ENCODE measurements at regions not wholly inside any gene's neighbourhood (a gene's known extent, or its start where the extent isn't known, plus 50 kb on each side); places are given as distances from the start of the nearest gene placed in this dataset.

DNA sequence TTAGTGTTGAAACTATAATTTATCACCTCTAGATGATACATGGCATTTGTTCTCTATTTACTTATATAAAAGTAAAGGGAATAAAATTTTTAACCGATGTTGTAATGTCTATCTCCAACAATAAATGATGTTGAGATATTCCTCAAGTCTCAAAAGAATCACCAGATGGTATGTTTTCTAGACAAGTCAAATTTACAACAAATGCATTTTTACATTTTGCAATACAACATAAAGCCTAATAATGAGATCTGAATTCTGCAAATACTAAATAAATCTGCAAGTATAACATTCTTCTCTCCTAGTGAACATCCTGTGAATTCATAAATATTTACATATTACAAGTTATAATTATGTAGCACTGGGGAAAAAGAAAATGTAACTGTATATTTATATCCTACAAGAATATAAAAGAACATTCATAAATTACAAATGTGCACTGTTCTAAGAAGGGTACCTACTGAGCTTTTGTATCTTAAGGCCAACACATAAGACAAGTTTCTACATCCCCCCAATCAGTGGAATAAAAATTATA, 1504.4 kb upstream of the ZEB2 start:
- no peak for DNase-seq

GRCh38 chr2:146004462-146004861, 1484.5 kb upstream of the ZEB2 start:
- no peak for DNase-seq

GRCh38 chr2:146003337-146003736, 1483.4 kb upstream of the ZEB2 start:
- DNase-seq: no peak

GRCh38 chr2:145994910-145995309, 1475.0 kb upstream of the ZEB2 start:
- DNase-seq: no peak

DNA sequence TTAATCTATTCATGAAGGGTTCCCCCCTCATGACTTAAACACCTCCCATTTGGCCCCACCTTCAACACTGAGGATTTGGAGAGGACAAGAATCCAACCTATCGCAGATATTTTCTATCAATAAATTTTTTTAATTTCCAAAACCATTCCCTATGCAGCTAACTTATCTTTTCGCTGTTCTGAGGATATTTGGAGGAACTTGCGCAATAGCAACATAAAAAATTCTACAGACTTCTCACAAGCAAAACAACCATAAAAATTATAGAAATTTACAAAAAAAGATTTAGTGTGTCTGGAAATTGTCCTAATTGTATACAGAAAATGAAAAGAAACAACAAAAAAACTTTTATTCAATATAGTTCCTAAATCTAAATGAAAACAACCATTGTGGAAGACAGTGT, 1472.7 kb upstream of the ZEB2 start:
- no peak for DNase-seq

GRCh38 chr2:145987793-145988192, 1467.9 kb upstream of the ZEB2 start:
- no peak for DNase-seq

DNA sequence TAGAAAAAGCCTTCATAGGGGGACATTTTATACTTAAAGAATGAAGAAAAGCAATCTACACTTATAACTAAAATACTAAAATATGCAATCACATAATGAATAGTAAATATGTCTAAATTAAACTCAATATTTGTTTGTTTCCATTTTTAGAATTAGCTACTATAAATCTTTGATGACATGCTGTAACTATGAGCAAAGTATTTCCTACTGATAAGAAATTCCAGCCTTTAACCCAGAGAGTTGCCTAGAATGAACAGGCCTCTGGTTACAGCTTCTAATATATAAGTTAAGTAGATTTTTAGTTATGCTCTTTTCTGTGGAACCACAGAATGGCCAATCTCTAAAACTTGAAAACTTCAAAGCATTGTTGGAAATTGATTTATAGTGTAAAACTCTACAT, 1465.6 kb upstream of the ZEB2 start:
- no peak for DNase-seq

DNA sequence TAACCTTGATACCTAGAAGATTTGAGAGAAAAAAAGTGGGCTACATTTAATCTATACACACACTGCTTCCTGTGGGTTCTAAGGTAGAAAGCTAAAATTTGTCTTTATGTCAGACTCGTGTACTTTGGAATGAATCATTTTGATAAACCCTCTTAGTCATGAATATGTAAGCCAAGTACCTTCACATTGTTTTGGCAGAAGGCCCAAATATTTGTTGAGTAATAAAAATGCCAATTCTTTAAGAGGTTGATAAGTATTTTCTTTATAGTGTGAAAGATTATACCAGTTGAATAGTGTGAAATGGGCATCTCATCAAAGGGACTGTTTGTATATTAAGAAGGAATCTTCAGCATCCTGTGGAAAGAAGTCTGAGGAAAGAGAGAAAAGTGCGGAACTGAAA, 1464.7 kb upstream of the ZEB2 start:
- DNase-seq: no peak

DNA sequence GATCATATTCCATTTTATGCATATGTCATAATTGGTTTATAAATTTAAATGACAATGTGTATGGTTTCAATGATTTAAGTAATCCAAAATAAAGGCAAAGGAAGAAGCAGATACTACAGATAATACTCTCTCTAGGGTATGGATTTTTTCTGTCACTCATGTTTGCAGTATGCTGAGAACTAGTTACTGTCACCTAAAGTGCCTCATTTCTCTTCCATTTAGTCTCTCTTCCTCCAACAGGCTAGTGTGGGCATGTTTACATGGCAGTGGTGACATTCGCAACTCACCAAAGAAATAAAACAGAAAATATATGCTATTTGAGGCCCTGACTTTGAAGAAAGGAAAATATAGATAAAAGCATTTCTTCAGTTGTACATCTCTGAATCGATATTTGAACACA, 1460.4 kb upstream of the ZEB2 start:
- no peak for DNase-seq

DNA sequence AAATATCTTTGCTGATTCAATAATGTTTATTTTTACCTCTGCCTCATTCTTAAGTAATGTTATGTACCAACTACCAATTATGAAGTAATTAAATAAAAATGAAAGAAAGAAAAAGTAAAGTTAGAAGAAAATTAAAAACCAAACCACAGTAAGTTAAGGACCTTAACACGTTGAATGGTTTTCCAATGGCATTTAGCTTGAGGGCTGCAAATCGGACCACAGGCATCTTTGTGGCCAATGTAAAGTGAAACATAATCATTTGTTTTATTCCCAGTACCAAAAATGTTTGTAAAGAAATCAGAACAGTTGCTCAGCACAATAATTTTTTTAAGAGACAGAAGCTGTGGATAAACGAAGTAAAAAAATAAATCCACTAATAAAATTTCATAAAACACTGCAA, 1455.5 kb upstream of the ZEB2 start:
- no peak for DNase-seq

DNA sequence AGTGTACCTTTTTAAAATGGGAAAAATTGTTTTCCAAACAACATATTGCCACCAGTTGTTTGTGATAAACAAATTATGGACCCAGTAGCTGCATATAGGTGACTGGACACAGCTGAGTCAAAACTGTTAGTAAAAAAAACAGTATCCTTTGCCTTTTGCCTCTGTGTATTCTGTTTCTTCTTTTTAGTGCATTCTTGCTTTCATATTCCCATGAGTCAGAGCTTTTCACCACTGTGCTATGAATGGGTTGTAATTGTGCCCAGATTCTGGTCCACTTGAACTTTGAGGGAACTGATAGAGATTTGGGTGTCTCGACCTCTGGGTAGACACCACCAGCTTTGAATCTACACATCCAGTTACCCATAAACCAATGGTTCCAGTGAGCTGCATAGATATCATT, 1441.9 kb upstream of the ZEB2 start:
- no peak for DNase-seq

GRCh38 chr2:145960479-145961163, 1440.7 kb upstream of the ZEB2 start:
- DNase-seq: no peak

DNA sequence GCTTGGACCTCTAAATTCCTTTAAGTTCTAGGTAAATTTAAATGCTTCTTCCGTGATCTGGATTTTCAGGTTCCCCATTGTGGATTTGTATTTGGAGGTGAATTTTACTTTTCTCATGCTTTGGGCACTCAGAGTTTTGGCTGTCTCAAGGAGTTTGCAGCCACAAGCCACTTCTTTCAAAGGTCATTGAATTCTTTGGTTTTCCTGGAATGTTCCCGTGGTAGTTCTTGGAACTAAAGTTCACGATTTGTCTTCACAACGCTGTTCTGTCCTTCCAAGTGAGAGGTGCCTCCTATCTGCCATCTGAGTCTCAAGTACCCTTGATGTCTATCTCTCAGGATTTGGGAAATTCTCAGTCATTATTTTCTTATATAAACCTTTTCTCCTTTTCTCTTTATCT, 1438.7 kb upstream of the ZEB2 start:
- no peak for DNase-seq

- no peak for DNase-seq
These were observed 1438.0 kb upstream of the ZEB2 start for GRCh38 chr2:145957929-145958328.

DNA sequence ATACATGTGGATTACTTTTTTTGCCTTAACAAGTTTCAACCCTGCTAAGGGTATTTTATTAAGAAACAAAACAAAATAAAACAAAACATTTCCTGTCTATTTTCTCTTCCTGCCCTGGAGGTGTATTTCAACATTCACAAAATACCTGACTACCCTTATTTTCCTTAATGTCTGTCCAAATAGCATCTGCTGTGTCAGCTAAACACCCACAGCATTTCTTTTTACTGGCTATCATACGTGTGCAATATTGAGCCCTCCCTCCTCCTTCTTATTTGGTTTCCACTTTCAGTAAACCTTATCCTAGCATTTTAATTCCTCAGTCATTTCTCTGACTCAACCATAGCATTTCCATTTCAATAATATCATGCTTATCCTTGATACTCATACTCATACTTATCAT, 1420.0 kb upstream of the ZEB2 start:
- no peak for DNase-seq

DNA sequence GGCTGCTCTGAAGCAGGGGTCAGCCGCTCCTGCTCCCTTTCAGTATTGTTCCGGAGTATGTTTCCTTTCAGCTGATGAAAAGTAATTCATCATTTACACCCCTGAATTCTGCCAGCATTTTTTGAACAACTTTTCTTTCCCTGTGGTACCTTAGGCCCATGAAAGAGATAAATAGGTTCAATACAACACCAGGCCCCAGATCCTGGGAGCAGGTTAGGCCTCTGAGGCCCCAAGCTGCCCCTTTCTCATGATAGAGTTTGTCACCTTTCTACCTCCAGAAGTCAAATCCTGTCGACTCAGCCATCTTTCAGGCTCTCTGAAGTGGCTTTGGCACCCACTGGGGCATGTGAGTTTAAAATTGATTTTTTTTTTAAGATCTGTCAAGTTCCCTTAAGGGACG, 1415.1 kb upstream of the ZEB2 start:
- DNase-seq: no peak

- no peak for DNase-seq
These were observed 1412.0 kb upstream of the ZEB2 start for GRCh38 chr2:145931781-145932395.

DNA sequence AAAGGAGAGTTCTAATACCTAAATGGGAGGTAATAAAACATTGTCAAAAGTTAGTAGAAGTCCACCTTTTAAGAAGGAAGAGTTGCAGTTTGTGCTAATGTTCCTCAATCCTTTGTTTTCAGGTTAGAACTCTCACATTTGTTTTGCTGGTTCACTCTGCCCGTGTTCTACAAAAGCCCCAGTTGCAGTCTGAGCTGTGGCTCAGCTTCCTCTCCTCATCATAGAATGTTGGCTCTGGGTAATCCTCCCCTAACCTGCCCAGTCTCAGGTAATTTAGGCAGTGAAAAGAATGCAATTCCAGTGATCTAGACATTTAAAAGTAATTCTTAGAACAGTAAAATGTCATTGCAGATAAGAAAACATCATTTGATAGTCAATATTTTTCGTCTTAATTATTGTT, 1410.4 kb upstream of the ZEB2 start:
- DNase-seq: no peak

- no peak for DNase-seq
These were observed 1407.4 kb upstream of the ZEB2 start for GRCh38 chr2:145927131-145927950.

DNA sequence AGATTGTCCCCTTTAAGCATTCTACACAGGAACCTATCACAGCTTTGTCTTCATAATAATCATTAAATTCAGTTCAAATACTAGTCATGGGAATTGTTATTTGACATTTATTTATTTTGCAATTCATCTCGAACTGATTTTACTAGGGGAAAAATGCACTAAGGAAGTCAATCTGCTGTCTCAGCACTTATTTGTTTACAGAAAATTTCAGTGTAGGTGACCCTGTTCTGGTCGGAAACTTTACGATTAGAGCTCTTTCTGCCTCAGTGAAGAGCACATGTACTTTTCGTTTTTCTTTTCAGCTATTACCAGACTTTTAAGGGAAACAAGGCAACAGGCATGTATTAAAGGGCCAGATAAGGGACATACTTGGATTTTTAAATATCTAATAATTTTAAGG, 1405.7 kb upstream of the ZEB2 start:
- no peak for DNase-seq

- no peak for DNase-seq
These were observed 1399.6 kb upstream of the ZEB2 start for GRCh38 chr2:145919477-145919876.

DNA sequence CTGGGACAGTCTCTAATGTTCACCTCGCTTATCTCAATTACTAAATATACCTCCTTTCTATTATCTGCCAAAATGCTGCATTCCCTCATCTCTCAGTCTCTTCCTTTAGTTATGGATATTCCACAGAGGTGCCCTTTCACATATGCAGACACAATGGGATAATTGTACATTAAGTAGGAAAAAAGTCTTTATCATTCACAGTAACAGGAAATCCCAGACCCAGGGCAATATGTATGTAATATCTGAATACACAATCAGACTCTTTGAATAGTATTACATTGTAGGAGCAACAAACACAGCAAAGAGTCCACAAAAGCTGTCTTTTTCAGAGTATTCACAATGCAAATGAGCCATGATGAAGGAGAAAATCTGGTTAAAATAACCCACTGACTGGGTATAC, 1399.0 kb upstream of the ZEB2 start:
- no peak for DNase-seq

- no peak for DNase-seq
These were observed 1396.9 kb upstream of the ZEB2 start for GRCh38 chr2:145916799-145917198.

DNA sequence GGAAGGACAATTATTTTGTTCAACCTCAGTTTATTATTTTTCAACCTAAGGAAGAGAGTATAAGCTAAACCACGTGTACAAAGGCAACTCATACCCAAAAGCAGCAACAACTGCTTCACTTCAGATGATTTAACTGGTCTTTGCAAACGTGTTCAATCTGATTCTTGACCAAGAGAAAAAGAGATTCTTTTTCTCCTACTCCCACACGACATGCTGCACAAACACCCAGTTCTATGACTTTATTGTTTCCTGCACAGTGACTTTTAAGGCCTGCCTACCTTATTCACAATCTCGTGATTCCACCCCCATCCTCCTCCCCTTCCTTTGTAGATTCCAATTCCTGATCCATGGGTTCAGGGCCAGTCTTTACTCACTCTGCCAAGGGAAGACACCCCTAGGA, 1394.8 kb upstream of the ZEB2 start:
- DNase-seq: no peak

All from NCI-H187 treated with DMSO at 0.1 percent for 48 hours (cell line).